ENCODE measurements at regions not wholly inside any gene's neighbourhood (a gene's known extent, or its start where the extent isn't known, plus 50 kb on each side); places are given as distances from the start of the nearest gene placed in this dataset.
A peak's percentile ranks its signal among the peaks of the same experiment; 100 is the strongest.
"Not testable (repeated sequence)": the region's sequence is repeated elsewhere in the genome, so short reads cannot be mapped to it uniquely, and the experiment has no call there.

DNA sequence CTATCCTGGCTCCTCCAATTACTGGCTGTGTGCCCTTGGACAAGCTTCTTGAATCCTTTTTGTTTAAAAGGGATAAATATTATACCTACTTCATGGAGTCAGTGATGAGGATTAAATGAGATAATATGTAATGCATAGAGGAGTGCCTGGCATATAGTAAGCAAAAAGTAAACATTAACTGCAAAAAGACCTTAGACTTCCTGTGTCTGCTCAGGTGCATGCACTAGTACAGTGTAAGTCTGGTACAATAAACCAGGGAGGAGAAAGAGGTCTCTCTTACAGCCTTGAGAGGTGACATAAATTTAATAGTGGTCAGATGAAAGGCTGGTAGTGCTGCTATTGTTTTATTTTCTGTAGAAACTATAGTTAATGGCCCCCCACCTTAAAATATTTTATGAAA lies 305.2 kb upstream of the MIS18BP1 start:
- DNase-seq = no peak

DNA sequence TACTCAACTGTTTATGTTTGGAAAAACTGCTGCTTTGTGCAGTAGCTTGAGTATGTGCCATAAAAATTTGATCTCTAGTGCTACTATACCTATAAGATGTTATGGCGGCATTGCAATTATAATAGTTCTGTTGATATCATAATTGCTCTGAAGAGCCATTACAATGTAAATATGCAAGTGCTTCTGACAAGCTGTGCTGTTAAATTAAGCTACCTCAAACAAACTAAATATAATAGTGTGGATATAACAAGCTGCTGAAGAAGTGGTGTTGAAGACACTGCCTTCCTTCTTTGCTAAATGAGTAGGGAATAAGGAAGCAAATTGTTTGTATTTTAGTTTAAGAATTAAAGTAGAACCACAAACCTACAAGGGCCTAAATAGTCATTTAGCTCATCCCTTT lies 301.0 kb upstream of the MIS18BP1 start:
- DNase-seq = no peak

DNA sequence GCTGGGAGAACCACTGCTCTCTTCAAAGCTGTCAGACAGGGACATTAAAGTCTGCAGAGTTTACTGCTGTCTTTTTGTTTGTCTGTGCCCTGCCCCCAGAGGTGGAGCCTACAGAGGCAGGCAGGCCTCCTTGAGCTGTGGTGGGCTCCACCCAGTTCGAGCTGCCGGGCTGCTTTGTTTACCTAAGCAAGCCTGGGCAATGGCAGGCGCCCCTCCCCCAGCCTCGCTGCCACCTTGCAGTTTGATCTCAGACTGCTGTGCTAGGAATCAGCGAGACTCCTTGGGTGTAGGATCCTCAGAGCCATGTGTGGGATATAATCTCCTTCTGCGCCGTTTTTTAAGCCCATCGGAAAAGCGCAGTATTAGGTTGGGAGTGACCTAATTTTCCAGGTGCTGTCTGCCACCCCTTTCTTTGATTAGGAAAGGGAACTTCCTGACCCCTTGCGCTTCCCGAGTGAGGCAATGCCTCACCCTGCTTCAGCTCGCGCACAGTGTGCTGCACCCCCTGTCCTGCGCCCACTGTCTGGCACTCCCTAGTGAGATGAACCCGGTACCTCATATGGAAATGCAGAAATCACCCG lies 298.3 kb upstream of the MIS18BP1 start:
- not testable (repeated sequence) for DNase-seq

DNA sequence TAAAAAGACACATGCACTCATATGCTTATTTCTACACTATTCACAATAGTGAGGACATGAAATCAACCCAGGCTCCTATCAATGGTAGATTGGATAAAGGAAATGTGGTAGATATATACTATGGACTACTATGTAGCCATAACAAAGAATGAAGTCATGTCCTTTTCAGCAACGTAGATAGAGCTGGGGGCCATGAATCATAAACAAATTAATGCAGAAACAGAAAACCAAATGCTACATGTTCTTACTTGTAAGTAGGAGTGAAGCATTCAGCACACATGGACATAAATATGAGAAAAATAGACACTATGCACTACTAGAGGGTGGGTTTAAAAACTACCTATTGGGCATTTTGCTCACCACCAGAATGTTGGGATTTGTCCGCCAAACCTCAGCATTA lies 278.0 kb upstream of the MIS18BP1 start:
- DNase-seq = no peak

DNA sequence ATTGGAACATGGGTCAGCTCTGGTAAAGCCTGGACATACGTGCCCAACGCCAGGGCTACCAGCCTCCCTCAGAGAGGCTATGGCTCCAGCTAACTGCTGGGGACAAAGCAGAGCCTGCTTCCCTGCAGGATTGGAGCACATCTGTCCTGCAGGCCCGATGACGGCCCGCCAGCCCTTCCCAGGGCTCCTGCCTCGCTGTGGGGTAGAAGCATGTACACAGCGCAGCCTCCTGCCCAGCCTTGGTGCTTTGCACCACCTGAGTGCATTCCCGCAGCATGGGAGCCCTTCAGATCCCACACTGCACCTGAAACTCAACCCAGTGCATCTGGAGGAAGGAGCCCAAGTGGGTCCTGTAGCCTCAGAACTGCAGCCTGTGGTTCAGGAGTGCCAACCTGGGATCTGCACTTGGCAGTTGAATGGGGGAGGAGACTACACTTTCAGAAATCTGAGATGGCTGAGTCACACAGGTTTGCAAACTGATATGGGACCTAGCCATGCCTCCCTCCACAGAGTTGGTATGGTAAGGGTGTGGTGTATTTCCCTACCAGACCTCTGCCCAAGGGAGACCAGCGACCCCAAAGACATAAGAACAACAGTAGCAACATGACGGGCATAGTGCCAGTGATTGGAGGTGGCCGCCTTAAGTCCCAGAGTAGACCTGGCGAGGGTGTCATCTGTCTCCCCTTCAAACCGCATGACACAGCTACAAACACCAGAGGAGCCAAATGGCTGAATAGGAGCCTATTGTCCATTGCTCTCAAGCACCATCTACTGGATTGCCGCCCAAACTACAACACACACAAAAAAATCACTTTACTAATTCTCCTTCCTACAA lies 273.9 kb upstream of the MIS18BP1 start:
- peak in 1 of 2 donors; percentile 0 for DNase-seq

DNA sequence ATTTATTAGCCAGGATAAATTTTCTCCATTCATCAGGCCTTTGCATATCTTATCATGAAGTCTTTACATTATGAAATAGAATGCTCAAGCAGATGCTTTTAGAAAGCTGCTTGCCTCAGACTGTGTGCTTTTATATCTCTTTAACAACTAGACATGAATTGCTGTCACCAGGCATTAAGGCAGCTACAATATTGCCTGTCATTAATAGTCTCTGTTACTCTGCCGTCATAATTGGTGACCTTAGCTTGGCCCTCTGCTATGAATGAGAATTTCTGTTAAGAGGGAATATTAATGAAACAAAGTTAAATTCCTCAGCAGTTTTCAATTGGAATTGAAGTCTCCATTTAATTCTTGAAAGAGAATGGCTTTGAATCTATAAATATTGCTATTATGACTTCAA lies 266.8 kb upstream of the MIS18BP1 start:
- DNase-seq = no peak

DNA sequence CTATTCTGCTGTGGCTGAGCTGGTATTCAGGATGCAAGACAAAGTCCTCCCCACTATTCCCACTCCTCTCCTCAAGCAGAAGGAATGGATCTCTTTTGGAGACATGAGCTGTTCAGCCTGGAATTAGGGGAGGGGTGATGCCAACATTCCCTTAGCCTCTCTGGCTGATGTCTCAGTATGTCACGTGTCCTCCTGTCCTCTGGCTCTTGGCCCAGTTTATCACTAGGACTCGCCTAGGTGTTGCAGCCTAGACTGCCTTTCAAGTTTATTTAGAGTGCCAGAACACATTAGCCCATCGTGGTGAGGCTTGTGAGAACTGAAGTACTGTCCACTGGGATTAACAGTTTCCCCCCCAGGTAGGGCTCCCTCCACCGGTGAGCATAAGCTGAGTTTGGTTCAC lies 239.9 kb upstream of the MIS18BP1 start:
- DNase-seq = no peak

DNA sequence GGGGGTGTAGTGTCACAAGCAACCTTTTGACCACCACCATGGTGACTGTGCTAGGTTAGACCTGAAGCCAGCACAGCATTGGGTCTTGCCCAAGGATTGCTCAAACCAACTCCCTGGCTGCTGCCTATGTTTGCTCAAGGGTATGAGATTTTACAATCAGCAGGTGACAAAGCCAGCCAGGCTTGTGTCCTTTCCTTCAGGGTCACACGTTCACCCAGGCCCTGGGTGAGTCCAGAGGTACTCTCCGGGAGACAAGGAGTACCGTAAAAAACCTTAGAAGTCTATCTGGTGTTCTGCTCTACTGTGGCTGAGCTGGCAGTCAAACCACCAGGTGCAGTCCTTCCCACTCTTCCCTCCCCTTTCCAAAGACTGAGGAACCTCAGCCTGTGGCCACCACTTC lies 238.9 kb upstream of the MIS18BP1 start:
- no peak for DNase-seq

DNA sequence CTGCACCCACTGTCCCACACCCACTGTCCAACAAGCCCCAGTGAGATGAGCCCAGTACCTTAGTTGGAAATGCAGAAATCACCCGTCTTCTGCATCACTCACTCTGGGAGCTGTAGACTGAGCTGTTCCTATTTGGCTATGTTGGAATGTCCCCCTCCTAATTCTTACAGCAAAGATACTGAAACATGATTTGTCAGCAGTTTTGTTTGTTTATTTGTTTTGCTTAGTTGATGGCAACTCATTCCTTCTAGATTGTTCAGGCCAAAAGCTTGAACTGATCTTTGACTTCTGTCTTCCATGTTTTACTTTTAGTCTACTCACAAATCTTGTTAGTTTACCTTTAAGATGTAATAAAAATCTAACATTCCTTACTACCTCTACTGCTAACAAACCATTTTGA lies 233.6 kb upstream of the MIS18BP1 start:
- DNase-seq = no peak

DNA sequence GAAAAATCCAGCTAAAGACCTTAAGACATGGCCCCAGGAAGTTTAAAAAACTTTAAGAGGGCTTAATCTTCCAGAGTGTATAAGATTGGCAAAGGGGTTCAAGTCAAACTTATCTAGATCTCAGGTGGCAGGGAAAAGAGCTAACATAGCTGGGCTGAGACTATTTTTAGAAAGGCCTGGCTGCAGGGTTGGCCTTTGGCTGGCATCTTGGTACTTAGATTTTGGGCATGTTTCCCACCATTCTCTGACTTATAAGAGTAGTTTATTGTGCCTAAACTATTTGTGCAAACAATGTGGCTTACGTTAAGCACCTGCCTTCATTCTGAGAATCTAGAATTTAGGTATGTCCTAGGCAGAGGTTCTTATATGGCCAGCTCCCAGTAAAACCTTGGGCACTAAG lies 214.0 kb upstream of the MIS18BP1 start:
- DNase-seq = no peak

DNA sequence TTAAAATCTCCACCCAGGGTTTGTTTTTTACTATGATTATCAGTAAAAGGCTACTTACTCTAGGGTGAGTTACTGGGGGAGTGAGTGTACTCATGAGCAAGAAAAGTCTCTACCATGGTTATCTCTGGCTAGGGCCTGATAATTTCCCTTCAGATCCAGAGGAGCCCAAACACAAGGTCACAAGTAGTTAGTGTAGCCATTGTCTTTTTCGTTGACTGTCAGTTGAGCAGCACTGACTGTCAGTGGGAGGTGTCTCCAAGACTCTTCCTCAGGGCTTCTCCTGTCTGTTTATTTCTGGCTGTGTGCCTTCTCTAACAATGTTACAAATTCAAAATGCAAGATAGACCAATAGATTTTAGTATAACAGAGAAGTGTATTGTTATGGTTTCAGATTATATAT lies 181.2 kb upstream of the MIS18BP1 start:
- no peak for DNase-seq

DNA sequence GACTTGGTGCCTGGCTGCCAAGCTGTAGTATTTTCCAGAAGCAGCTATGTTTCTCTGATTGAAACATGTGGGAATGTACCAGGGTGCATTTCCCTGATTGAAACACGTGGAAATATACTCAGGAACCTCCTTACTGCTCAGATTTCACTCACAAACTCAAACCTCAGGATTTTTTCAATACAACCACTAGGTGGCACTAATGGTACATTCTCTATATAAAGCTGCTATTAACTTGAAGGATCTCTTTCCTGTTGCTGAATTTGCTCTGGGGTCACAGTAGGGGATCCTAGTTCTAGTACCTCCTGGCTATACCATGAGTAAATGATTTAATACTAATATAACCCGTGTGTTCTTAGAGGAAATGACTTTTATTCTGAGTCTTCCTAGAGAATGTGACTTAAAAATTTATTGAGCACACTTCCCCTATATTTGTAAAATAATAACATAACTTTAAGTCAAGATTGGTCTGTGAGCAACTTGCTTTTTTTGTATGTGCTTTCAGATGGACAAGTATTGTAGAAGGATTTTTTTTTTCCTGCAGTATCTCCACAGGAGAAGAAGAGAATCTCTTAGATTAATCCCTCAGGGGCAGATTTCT lies 173.8 kb upstream of the MIS18BP1 start:
- no peak for DNase-seq

DNA sequence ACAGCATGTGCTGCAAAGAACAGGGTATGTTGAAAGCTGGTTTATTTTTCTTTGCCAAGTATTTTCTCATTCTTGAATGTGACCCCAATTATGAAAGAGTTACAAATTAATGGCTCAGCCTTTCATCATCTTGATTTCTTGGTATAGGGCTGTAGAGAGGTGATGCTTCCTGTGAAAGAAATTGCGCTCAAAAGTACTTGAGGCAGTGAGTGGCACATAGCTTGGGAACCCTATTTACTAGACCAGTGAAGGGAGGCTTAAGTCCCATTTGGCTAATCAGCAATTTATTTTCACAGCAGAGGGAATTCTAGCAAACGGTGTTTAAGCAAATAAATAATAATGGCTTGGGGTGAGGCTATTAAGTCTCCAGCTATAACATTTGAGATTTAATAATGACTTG lies 153.9 kb upstream of the MIS18BP1 start:
- DNase-seq = no peak

DNA sequence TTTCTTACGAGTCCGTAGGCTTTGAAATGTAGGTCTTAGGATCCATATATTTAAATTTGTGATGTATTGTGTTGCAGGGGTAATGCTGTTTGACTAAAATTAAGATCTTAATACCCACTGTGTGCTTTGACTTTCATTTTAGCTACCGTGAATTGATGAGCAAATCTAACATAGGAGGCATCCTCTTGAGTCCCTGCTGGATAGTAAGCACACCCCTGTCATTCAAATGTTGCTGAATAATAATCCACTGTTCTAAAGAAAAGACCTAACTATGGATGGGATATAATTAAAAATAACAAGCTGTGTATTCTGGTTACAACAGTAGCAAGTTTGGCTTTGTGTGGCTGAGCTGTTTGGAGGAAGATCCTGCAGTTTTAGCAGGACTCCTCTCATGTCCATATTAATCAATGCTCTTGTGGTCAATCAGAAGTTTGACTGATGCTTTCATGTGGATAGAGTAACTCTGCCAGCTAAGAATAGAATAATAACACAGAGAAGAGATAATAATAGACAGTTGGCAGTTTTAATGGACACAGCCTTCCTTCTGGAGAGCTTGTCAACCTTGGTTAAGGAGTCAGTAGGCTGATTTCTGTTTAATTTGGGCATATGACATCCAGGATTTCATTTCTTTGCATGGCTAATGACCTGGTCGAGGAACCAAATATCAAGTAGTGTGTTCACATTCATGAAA lies 148.1 kb upstream of the MIS18BP1 start:
- no peak for DNase-seq

DNA sequence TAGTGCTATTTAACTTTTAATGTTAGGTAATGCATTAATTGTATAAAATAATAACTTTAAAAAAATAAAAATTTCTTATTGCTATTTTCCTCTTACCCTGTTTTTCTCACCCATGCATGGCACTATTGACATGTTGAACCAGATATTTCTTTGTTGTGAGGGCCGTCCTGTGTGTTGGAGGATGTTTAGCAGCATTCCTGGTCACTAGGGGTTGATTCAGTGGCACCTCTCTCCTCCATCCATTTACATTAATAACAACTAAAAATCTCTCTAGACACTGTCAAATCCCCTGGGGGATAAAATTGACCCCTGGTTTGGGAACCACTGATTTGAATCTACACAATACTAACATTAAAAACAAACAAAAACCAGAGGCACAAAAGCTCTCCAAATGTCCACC lies 147.5 kb upstream of the MIS18BP1 start:
- DNase-seq = no peak

DNA sequence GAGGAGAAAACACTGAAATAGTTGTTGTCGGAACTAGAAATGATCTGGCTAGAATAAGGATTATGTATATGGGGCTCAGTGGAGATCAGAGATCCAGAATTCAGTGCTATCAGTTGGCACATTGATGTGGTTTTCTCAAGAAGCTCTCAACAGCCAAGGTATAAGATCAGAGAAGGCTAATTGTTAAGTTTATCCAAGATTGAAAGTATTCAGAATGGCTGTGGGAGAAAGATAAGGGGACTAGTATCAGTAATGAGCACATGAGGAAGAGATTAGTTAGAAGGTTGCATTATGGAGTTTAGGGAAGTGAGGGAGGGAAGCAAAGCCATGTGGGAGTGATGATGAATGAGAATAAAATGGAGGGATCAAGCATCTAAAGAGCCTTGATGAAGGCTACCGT lies 128.1 kb upstream of the MIS18BP1 start:
- DNase-seq = no peak

DNA sequence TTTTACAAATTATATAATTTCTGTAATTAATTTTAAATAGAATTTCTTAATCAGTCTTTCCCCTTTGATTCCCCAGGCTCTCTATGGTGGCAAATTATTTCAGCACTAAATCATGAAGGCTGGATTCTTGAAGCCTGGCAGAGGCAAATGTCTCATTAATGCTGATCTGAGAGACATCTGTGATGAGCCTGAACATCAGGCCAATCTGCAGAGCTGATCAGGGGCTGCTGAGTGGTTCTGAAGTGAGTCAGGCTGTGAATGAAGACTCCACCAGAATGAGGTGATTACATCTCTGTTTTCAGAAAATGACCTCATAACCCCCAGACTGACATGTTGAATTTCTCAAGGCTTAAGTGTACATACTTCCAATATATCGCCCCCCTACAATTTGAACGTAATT lies 124.2 kb upstream of the MIS18BP1 start:
- no peak for DNase-seq

DNA sequence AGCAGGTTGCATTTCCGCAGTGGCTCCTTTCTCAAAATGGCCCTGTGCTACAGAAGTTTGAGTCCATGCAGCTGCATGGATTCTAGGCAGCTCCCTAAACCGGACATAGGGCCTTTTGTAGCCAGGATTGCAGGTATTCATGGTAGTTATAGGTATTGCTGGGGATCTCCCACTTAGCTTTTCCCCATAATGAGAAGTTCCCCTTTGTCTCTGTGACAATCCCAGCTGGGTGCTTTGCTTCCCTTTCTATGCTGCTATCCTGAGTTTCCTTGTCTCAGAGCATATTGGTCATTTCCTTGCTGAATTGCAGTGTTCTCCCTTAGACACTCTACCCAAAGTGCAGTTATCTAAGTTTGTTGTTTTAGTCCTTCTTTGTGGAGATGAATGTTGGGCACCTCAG lies 120.9 kb upstream of the MIS18BP1 start:
- DNase-seq = no peak

DNA sequence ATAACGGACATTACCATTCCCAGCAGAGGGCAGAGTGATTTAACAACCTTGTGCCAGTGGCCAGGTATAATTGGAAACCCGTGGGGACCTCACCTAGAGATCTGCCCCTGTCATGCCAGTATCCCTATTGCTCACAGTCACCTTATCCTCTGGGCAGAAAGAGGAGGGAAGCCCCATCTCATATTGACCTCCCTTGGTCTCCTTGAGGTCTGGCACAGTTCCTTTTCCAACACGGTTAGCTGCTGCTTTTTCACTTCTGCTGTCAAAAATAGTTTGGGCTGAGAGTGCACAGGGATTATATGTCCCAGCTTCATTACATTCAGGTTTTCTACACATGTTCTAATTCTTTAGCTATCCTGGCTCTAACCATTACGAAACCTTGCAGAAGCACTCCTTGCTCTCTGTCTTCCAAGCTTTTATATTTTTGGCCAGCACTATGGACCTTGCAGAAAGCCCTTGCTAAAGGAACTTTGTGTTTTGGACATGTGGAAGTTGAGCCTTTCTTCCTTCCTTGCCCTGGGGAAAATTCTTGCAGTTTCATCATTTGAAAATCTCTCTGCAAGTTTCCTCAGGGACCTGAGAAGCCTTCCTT lies 111.7 kb upstream of the MIS18BP1 start:
- no peak for DNase-seq

DNA sequence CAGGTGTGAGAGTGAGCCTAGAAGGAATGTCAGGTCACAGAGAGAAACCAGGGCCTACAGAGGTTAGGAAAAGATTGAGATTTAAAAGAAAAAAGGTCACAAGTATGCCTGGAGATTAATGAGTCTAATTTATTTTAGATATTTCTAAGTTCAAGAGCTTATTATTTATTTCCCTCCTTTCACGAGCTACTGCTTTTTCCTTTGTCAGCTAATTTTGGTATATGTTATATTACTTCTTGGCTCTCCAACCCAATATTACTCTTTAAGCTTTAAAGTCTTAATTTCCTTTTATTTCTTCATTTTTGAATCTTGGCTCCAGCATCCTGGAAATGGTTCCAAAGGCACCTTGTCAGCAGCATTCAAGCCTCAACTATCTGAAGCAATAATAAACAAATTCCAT lies 109.5 kb upstream of the MIS18BP1 start:
- no peak for DNase-seq

DNA sequence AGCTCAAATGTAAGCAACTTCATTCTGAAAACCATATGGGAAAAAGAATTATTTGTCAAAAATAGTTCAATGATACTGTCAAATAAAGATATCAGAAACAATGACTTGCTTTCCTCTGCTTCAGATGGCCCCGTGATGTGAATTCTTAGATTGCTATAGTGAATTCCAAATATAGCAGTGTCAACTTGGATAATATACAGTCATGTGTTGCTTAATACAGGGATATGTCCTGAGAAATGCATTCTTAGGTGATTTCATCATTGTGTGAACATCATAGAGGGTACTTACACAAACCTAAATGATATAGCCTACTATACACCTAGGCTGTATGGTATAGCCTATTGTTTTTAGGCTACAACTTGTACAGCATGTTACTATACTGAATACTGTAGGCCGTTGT lies 108.7 kb upstream of the MIS18BP1 start:
- DNase-seq = no peak

DNA sequence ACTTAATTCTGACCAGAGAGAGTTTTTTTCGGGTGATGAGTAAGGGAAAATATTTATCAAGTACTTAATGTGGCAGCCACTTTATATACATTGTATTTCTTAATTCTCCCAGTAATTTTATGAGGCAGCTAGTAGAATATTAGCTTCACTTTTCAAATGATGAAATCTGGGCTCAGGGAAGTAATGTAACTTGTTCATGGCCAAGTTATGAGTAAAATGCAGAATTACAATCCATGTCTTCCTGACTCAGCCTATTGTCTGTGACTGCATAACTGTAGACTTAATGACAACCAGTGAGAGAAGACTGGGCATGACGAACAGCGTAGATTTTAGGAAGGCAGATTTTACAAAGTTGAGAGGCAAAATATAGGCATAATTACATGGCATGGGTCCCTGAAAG lies 106.7 kb upstream of the MIS18BP1 start:
- DNase-seq = no peak

DNA sequence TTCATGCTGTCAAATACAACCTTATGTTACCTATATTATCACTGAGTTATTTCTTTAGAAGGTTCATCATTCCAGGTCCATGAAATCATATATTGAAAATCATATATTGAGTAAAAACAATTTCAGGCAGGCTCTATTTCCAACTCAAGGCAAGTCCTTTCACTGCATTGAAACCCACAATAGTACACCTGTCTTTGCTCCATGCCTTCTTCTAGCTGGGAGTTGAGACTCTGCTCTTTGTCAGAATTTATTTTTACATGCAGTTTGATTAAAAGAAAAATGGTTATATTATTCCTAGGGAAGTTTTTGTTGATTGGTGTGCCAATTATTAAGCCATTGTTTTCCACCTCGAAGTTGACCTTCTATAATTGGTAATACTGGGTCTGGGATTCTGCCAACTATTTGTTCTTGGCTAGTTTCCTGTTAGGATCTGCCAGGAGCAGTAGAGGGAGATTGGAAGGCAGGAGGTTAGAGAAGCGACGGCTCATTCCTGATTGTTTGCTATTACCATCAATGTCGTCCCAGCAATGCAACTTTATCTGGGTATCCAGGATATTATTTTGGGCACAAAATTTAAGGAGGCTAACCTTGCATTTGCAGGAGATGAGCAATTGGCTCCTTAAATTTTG lies 79.5 kb upstream of the MIS18BP1 start:
- no peak for DNase-seq
